HL-60 (cell line): ENCODE measurements at regions not wholly inside any gene's neighbourhood (a gene's known extent, or its start where the extent isn't known, plus 50 kb on each side); places are given as distances from the start of the nearest gene placed in this dataset.

Experiments
- DNase-seq, 2 experiments: peaks; one replicate each; pipeline ENCODE4 v3.0.0-alpha.2; 2010 to 2020; ENCODE audit warnings: low read depth in 1 of 2, low spot score in 1 of 2
- H3K27ac ChIP-seq: fragments of 250-450 bp; sonication (Bioruptor Pico); replicated peaks from 2 replicates; pipeline ENCODE4 v1.5.1; 2020; ENCODE audit warnings: mild to moderate bottlenecking, moderate library complexity
- H3K27me3 ChIP-seq: fragments of 250-450 bp; sonication (Bioruptor Pico); 2 replicates; pipeline ENCODE4 v1.5.1; 2021; ENCODE audit warnings: mild to moderate bottlenecking, moderate library complexity; ENCODE audit not compliant: insufficient read depth, poor library complexity, severe bottlenecking
- H3K4me3 ChIP-seq: replicated peaks from 2 replicates; pipeline ENCODE4 v1.5.1; 2011; ENCODE audit warnings: mild to moderate bottlenecking, control low read depth, low read length; ENCODE audit not compliant: insufficient read depth
- CTCF ChIP-seq: IDR thresholded peaks from one replicate; pipeline ENCODE4 v1.5.1; 2011; ENCODE audit warnings: low read length, control low read depth, inconsistent platforms; ENCODE audit not compliant: insufficient read depth
- GABPA ChIP-seq: IDR thresholded peaks from 2 replicates; pipeline ENCODE4 v1.6.1; 2012; ENCODE audit warnings: low read depth
- POLR2AphosphoS5 ChIP-seq: IDR thresholded peaks from 2 replicates; pipeline ENCODE4 v1.6.1; 2012; ENCODE audit warnings: low read depth
- REST ChIP-seq: IDR thresholded peaks from 2 replicates; pipeline ENCODE4 v1.6.1; 2012; ENCODE audit warnings: low read depth; ENCODE audit not compliant: insufficient replicate concordance
- SPI1 ChIP-seq: IDR thresholded peaks from 2 replicates; pipeline ENCODE4 v1.6.1; 2012; ENCODE audit warnings: low read depth, mild to moderate bottlenecking, borderline replicate concordance

GRCh38 chrX:125137521-125137920 is 182.2 kb upstream of the TEX13C start:
- Histone ChIP-seq H3K4me3 (no peak overlapping the region), H3K27me3 (no peaks in the 10 kb centered on the region), H3K27ac (no peak overlapping the region)
- TF ChIP-seq REST (no peak), POLR2AphosphoS5 (no peak), SPI1 (no peak), CTCF (no peak), GABPA (no peak)
- no peak for DNase-seq

GRCh38 chrX:125150231-125150630 is 169.4 kb upstream of the TEX13C start:
- DNase-seq = no peak
- TF ChIP-seq POLR2AphosphoS5 (no peak), REST (no peak), SPI1 (no peak), GABPA (no peak), CTCF (no peak)
- Histone ChIP-seq H3K4me3 (no peak overlapping the region), H3K27me3 (no peaks in the 10 kb centered on the region), H3K27ac (no peak overlapping the region)

- Histone ChIP-seq H3K4me3 (no peak overlapping the region), H3K27me3 (no peaks in the 10 kb centered on the region), H3K27ac (no peak overlapping the region)
- TF ChIP-seq CTCF = no peak
- no peak for TF ChIP-seq GABPA
- no peak for TF ChIP-seq REST
- no peak for TF ChIP-seq POLR2AphosphoS5
- TF ChIP-seq SPI1 = no peak
- DNase-seq = no peak
These were observed 168.5 kb upstream of the TEX13C start for GRCh38 chrX:125151146-125151545.
